NCI-H226 (cell line): ENCODE measurements at regions not wholly inside any gene's neighbourhood (a gene's known extent, or its start where the extent isn't known, plus 50 kb on each side); places are given as distances from the start of the nearest gene placed in this dataset.

Experiments
- DNase-seq: peaks from one replicate; pipeline ENCODE4 v3.0.0-alpha.2; 2015

GRCh38 chr4:32000846-32001488 lies 1280.8 kb downstream of the PCDH7 start:
- DNase-seq: no peak

GRCh38 chr4:32002037-32002747 lies 1282.0 kb downstream of the PCDH7 start:
- no peak for DNase-seq

GRCh38 chr4:32003548-32003947 lies 1283.4 kb downstream of the PCDH7 start:
- no peak for DNase-seq

- peak; percentile 11 for DNase-seq
Measured at GRCh38 chr4:32010221-32010620, 1290.1 kb downstream of the PCDH7 start.

- DNase-seq: peak; percentile 79
Measured at GRCh38 chr4:32022071-32022470, 1301.9 kb downstream of the PCDH7 start.

- peak; percentile 76 for DNase-seq
Measured at GRCh38 chr4:32025851-32026459, 1305.8 kb downstream of the PCDH7 start.

GRCh38 chr4:32030406-32030805 lies 1310.2 kb downstream of the PCDH7 start:
- peak; percentile 3 for DNase-seq

GRCh38 chr4:32031026-32031425 lies 1310.9 kb downstream of the PCDH7 start:
- DNase-seq: no peak

GRCh38 chr4:32032136-32032672 lies 1312.0 kb downstream of the PCDH7 start:
- DNase-seq: no peak

GRCh38 chr4:32037399-32037798 lies 1317.2 kb downstream of the PCDH7 start:
- DNase-seq: no peak

- no peak for DNase-seq
Measured at GRCh38 chr4:32042486-32043247, 1322.5 kb downstream of the PCDH7 start.

- DNase-seq: no peak
Measured at GRCh38 chr4:32043248-32043633, 1323.1 kb downstream of the PCDH7 start.

- DNase-seq: no peak
Measured at GRCh38 chr4:32061916-32062315, 1341.7 kb downstream of the PCDH7 start.

GRCh38 chr4:32073542-32073941 lies 1353.4 kb downstream of the PCDH7 start:
- DNase-seq: no peak

- no peak for DNase-seq
Measured at GRCh38 chr4:32087211-32087610, 1367.0 kb downstream of the PCDH7 start.

GRCh38 chr4:32094987-32095386 lies 1374.8 kb downstream of the PCDH7 start:
- DNase-seq: no peak

- no peak for DNase-seq
Measured at GRCh38 chr4:32102896-32103295, 1382.7 kb downstream of the PCDH7 start.

- no peak for DNase-seq
Measured at GRCh38 chr4:32106767-32107166, 1386.6 kb downstream of the PCDH7 start.

- DNase-seq: no peak
Measured at GRCh38 chr4:32112891-32113290, 1392.7 kb downstream of the PCDH7 start.

- DNase-seq: no peak
Measured at GRCh38 chr4:32117693-32118092, 1397.5 kb downstream of the PCDH7 start.

GRCh38 chr4:32119907-32120306 lies 1399.7 kb downstream of the PCDH7 start:
- no peak for DNase-seq

- no peak for DNase-seq
Measured at GRCh38 chr4:32128549-32128948, 1408.4 kb downstream of the PCDH7 start.

GRCh38 chr4:32129967-32130366 lies 1409.8 kb downstream of the PCDH7 start:
- no peak for DNase-seq
